HG03095 (cell line): ENCODE measurements at regions not wholly inside any gene's neighbourhood (a gene's known extent, or its start where the extent isn't known, plus 50 kb on each side); places are given as distances from the start of the nearest gene placed in this dataset.
A peak's percentile ranks its signal among the peaks of the same experiment; 100 is the strongest.
"Not testable (repeated sequence)": the region's sequence is repeated elsewhere in the genome, so short reads cannot be mapped to it uniquely, and the experiment has no call there.

ENCODE experiments used
- ATAC-seq: cut with Tn5 transposase; IDR thresholded peaks from one replicate; pipeline ENCODE4 v1.9.1; 2021; ENCODE audit warnings: moderate library complexity; ENCODE audit not compliant: unreplicated experiment

GRCh38 chr1:187942986-187943385 lies 1114.2 kb downstream of the PLA2G4A start:
- ATAC-seq: no peak

GRCh38 chr1:187943606-187944403 lies 1115.1 kb downstream of the PLA2G4A start:
- ATAC-seq: no peak

- not testable (repeated sequence) for ATAC-seq
Observed at GRCh38 chr1:187946661-187947060, 1117.9 kb downstream of the PLA2G4A start.

- ATAC-seq: no peak
Observed at GRCh38 chr1:187947359-187947758, 1118.6 kb downstream of the PLA2G4A start.

- no peak for ATAC-seq
Observed at GRCh38 chr1:187948170-187948794, 1119.5 kb downstream of the PLA2G4A start.

GRCh38 chr1:187949567-187949966 lies 1120.8 kb downstream of the PLA2G4A start:
- no peak for ATAC-seq

GRCh38 chr1:187951817-187952216 lies 1123.1 kb downstream of the PLA2G4A start:
- ATAC-seq: no peak

GRCh38 chr1:187952446-187952845 lies 1123.7 kb downstream of the PLA2G4A start:
- no peak for ATAC-seq

- ATAC-seq: no peak
Observed at GRCh38 chr1:187956975-187957374, 1128.2 kb downstream of the PLA2G4A start.

GRCh38 chr1:187958207-187958606 lies 1129.5 kb downstream of the PLA2G4A start:
- no peak for ATAC-seq

GRCh38 chr1:187959062-187959461 lies 1130.3 kb downstream of the PLA2G4A start:
- no peak for ATAC-seq

- ATAC-seq: no peak
Observed at GRCh38 chr1:187960125-187960638, 1131.4 kb downstream of the PLA2G4A start.

- no peak for ATAC-seq
Observed at GRCh38 chr1:187961895-187962294, 1133.1 kb downstream of the PLA2G4A start.

- ATAC-seq: no peak
Observed at GRCh38 chr1:187971851-187972250, 1143.1 kb downstream of the PLA2G4A start.

- ATAC-seq: no peak
Observed at GRCh38 chr1:187977298-187977697, 1148.5 kb downstream of the PLA2G4A start.

- no peak for ATAC-seq
Observed at GRCh38 chr1:187985145-187985896, 1156.6 kb downstream of the PLA2G4A start.

GRCh38 chr1:187985897-187986654 lies 1157.3 kb downstream of the PLA2G4A start:
- peak; percentile 75 for ATAC-seq

GRCh38 chr1:187987236-187987776 lies 1158.6 kb downstream of the PLA2G4A start:
- no peak for ATAC-seq

- no peak for ATAC-seq
Observed at GRCh38 chr1:187991944-187992343, 1163.2 kb downstream of the PLA2G4A start.

GRCh38 chr1:187996780-187997179 lies 1168.0 kb downstream of the PLA2G4A start:
- no peak for ATAC-seq
